ENCODE measurements at regions not wholly inside any gene's neighbourhood (a gene's known extent, or its start where the extent isn't known, plus 50 kb on each side); places are given as distances from the start of the nearest gene placed in this dataset.
"Not testable (repeated sequence)": the region's sequence is repeated elsewhere in the genome, so short reads cannot be mapped to it uniquely, and the experiment has no call there.

DNA sequence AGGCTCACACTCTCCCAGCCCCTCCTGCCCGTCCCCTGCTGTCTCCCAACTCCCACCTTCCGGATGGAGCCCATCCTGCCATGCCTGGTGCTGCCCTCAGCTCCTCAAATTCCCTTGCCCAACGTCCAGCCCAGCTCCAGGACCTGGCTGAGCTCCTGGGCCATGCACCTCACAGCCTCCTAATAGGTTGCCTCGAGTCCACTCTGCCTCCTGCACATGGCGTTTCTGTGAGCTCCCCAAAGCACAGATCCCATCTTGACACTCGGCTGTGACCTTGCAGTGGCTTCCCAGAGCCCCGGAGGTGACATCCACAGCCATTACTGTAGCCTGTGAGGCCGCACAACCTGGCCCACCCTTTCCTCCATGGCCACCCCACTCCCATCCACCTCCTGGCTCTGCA lies 191.9 kb upstream of the SALL3 start:
- DNase-seq (ENCODE audit: low read depth), result no peak

DNA sequence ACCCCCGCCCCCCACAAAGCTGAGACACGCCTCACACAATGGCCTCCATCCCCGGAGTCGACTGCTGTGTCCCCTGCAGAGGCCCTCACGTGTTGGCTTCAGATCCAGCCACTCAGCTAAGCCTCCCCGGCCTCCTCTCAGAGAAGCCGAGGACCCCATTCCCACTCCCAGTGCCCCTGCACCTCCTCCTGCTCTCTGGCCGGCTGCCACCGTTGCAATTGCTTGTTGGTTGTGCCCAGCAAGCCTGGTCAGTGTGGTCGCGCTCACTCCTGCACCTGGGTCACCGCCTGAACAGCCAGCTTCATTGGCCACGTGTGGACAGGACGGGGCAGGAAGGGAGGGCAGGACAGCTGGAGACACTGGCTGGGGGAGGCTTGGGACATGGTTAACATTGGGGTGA lies 191.5 kb upstream of the SALL3 start:
- no peak for DNase-seq (ENCODE audit: low read depth)

DNA sequence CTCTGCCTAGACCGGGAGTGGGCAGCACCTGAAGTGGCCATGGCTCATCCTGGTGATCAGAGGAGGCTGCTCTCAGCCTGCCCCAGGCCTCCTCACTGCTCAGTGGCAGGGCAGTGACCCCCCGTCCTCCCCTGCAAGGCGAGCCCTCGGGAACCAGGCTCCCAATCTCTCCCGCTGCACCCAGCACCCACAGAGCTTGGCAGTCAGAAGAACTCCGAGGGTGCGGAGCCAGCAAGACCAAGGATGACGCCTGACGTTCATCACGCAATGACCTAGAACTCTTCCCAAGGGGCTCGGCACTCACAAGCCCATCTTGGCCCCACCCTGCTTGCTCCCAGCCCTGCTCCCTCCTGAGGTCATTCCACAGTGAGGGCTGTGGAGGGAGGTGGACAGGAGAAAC lies 189.8 kb upstream of the SALL3 start:
- no peak for DNase-seq (ENCODE audit: low read depth)

DNA sequence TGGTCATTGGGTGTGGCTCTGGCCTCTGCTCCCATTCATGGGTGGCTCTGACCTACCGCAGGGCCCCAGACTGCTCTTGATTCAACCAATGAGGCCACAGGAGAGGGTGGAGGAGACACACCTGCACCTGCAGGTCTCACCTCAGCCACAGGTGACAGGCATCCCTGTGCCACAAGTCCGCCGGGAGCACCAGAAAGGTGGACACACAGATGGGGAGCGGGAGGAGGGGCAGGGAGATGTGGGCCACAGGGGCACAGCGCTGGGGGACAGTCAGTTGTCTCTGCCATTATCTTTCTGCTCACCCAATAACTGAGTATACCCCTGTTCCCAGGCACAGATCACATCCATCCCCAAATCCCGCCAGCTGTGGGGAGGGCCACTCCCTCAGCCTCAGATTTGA lies 189.1 kb upstream of the SALL3 start:
- DNase-seq (ENCODE audit: low read depth), result no peak

DNA sequence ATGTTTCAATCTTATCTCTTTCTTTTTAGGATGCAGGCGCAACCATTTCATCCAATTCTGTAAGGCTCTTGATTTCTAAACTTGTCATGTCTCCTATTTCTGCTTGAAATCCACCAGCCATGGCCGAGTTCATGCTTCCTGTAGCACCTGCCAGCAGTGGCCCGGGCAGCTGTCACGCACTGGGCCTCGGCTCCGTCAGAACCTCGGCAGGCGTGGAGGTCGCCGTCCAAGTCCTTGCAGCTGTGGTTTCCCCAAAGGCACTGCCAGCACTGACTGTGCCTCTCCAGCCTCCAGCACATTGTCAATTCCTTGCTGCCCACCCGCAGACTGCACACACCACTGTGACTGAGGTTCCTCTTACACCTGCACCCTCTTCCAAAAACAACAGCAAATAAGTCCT lies 188.7 kb upstream of the SALL3 start:
- DNase-seq (ENCODE audit: low read depth), result no peak

DNA sequence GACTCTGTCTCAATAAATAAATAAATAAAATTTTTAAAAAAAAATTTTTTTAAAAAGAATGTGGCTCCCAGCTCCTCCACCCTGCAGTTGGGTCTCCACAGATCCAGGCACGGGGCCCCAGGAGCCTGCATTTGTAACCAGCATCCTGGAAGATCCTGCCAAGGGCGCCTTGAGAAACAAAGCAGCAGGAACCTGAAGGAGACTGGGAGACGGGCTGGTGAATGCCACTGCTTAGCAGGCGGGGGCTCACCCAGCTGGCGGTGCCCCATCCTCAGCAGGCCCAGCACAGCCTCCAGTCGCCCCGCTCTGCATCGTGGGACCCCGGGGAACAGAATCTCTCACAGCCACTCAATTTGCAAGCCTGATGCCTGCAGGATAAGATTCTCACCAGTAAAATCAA lies 187.5 kb upstream of the SALL3 start:
- no peak for DNase-seq (ENCODE audit: low read depth)

DNA sequence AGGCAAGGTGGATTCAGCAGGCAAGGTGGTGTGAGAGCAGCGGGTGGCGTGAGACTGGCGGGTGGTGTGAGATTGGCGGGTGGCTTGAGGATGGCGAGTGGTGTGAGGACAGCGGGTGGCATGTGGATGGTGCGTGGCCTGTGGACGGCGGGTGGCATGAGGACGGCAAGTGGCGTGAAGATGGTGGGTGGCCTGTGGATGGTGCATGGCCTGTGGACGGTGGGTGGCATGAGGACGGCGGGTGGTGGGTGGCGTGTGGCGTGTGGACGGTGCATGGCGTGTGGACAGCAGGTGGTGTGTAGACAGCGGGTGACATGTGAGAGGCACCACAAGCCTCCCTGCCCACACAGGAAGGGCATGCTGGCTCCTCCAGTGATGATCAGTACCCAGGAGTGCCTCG lies 186.9 kb upstream of the SALL3 start:
- DNase-seq (ENCODE audit: low read depth), result no peak

DNA sequence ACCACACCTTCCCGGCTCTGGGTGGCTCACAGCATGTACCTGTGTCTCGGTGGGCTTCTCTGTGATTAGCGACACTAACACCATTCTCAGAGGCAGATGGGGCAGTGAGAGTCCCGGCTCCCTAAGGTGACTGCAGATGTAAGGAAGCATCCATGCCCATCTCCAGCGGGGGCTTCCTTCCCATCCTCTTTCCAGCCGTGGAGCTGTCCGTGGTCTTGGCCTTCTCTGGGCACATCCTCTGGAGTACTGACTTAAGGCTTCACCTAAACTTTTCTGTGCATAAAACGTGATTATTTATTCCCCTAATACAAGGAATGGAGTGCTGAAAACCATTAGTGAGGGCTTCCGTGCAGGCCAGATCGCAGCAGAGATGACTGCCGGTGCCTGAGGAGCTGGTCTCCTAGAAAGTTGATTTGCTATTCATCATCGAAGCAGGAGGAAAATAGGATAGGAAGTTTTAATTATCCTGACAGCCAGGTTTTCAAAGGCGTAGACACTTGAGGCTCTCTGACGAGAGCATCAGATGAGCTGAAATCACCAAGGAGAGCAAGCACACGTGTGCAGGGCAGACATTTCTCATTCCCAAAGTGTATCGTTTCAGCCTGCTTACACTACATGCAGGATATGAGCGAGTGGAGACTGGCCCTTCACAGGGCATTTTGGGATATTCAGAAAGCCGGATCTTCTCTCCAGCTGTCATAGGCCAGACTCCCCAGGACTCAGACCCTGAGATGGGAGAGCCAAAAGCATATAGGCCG lies 186.1 kb upstream of the SALL3 start:
- DNase-seq (ENCODE audit: low read depth), result no peak

DNA sequence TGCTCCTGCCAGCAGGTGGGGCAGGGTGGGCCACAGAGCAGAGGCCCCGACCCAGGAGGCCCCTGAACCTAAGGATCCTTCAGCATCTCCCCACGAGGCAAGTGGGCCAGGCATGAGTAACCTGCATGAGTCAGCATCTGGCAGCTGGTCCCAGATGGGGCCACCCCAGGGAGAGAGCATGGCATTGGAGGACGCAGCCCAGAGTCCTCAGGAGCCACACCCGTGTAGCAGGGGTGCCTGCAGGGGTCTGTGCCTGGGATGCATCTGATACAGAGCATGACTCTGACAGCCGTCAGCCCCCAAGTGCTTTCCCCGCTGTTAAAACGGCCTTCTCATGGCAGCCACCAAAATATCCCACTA lies 185.6 kb upstream of the SALL3 start:
- peak; percentile 6 for DNase-seq (ENCODE audit: low read depth)

DNA sequence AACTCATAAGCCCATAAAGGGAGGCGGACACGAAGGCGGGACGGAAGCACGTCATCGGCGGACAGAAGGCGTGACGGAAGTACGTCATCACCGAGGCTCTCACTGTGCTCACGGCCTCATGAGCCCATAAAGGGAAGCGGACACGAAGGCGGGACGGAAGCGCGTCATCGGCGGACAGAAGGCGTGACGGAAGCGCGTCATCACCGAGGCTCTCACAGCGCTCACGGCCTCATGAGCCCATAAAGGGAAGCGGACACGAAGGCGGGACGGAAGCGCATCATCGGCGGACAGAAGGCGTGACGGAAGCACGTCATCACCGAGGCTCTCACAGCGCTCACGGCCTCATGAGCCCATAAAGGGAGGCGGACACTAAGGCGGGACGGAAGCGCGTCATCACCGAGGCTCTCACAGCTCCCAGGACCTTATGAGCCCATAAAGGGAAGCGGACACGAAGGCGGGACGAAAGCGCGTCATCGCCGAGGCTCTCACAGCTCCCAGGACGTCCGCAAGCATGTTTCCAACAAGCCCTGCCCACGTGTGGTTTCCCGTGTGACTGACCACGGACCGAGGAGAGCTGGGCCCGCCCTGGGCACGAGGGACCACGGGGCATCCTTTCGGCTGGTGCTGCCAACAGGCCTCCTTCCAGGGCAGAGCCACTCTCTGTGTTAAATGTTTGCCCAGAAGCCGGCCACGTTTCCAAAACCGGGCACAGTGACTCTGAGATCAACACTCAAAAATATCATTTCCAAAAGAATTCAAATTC lies 182.7 kb upstream of the SALL3 start:
- DNase-seq (ENCODE audit: low read depth), result no peak

DNA sequence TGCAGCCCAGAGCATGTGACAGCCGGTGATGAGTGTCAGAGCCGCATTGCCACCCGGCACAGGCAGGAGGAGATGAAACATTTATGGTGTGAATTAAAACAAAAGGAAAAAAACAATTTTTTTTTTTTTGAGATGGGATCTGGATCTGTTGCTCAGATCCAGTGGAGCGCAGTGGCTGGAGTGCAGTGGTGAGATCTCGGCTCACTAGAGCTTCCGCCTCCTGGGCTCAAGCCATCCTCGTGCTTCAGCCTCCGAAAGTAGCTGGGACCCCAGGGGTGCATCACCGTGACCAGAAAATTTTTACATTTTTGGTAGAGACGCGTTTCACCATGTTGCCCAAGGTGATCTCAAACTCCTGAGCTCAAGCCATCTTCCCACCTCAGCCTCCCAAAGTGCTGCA lies 182.1 kb upstream of the SALL3 start:
- DNase-seq (ENCODE audit: low read depth), result no peak

DNA sequence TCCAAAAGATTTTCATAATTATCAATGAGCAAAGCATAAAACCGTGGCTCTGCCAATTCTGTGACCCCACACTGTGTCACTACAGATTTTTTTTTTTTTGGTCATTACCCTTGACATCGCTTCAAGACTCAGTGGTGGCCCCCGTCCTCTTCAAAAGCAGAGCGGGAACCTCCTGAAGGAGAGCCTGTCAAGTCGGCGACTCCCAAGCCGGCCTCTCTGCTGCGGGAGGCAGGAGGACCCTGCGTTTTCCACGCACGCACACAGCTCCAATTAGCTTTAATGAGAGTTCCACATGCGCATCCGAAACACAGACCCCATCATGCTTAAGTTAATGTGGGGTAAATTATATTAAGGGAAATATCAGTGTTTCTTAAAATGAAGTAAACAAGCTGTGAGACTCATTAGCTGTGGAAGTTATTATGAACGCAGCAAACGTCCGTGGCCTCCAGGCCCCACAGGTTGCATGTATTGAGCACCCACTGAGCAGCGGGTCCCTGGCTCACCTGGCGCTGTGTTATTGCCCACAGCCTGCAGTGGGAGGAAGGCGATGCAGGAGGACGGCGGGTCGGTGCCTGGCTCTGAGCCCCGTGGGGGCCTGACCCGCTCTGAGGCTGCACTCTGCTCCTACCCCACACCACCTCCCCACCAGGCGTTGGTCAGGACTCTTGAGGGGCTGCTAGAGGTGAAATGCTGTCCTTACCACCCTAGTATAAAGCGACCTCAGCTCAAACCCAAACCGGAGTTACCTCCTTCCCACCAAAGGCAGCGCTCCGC lies 181.0 kb upstream of the SALL3 start:
- no peak for DNase-seq (ENCODE audit: low read depth)

DNA sequence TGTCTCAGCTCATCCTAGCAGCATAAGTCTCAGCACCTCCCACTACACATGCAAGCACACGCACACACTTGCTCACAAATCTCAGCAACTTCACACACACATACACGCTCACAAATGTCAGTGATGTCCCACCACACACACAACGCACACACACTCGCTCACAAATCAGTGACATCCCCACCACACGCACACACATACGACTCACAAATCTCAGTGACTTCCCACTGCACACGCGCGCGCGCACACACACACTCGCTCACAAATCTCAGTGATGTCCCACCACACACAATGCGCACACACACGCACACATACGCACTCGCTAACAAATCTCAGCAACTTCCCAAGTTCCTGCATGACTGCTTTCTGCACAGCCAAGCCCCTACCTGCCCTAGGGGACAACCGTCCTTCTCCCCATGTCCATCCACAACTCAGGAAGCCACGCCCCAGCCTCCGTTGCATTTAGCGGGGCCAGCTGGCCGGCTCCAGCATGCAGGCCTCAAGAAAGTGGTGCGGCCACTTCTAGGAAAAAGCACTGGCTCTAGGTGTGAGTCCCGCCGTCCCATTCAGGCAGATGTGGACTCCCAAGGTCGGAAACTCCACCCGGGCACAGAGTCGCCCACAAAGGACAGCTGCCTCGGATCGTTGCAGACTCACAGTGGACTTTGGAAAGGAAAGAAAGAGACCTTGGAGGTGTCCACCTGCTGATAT lies 180.1 kb upstream of the SALL3 start:
- no peak for DNase-seq (ENCODE audit: low read depth)

DNA sequence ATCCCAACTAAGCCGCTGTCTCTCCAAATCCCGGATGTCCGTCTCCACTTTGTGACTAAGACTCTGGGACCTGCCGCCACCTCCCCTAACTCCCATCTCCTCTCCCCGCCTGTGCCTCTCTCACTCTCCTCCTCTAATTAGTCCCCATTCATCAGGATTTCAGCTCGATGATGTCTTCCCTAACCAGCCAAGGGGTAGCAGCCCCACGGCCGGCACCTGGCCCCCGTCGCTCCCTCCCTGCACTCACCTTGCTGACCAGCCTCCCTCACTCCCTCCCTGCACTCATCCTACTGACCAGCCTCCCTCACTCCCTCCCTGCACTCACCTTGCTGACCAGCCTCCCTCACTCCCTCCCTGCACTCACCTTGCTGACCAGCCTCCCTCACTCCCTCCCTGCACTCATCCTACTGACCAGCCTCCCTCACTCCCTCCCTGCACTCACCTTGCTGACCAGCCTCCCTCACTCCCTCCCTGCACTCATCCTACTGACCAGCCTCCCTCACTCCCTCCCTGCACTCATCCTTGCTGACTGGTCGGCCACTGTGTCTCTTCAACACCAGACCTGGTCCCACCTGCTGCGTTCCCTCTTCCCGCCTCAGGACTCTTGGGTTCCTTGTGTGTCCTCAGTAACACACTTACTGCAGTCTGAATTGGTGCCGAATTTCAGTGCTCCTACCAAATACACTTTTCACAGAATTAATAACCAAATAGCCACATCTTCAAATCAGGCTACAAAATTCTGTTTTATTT lies 179.3 kb upstream of the SALL3 start:
- not testable (repeated sequence) for DNase-seq (ENCODE audit: low read depth)

DNA sequence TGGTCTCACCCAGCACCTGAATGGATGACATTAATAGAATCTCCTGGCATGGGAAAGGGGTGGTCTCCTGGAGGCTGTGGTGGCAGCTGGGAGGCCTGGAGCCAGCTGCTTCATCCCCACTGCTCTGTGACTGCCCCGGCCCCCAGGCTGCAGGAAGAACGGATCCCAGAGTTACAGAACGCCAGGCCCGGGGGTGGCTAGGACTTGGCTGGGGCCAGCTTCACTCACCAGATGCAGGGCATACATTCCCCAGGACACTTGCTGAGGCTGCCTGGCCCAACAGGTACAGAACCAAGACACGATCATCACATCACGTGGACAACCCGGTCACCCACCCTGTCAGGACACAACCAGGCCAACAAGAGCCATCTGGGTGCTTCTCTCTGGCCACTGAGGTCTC lies 178.6 kb upstream of the SALL3 start:
- no peak for DNase-seq (ENCODE audit: low read depth)

DNA sequence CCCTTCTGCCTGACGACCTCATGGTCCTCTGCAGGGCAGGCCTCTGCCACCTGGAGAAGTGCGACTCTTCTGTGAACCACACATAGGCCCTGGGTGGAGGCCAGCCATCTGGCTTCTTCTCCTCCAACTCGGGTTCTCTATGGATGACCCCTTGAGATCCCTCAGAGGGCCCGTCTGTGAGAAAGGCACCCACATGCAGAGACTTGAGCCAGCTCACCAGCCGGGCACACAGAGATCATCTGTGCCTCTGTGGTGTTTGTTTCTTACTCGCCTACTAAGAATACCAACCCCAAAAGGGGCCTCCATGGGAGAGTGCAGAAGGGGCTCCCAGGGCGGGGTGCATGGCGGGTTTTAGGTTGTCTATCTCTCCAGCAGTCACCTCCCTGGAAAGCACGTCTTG lies 176.5 kb upstream of the SALL3 start:
- DNase-seq (ENCODE audit: low read depth), result no peak

DNA sequence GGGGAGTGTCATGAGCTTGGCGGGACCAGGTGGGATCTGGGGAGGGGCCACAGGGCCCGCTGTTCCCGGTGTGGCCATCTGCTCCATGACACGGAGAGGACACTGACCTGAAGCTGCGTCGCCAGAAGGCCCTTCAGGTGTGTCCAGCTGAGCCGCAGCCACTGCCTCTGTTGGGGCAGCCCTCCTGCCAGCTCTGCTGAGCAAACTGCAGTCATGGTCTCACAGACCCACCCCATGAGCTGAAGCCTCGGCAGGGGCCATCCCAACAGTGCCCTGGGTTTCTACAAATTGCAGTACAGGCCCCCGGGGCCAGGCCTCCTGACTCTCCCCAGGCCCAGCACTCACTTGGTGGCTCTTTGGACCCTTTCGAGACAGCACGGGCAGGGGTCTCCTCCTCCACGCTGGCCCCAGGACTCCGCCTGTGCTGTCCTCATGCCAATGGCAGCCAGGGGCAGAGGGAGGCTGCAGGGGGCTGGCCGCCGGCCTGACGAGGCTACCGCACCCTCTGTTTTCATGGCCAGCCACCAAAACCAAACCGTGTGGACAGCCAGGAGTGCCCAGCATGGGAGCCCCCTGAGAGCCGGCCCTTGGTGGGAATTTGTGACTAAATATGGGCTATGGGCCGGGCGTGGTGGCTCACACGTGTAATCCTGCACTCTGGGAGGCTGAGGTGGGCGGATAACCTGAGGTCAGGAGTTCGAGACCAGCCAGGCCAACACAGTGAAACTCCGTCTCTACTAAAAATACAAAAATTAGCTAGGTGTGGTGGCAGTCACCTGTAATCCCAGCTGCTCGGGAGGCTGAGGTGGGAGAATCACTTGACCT lies 175.2 kb upstream of the SALL3 start:
- no peak for DNase-seq (ENCODE audit: low read depth)

DNA sequence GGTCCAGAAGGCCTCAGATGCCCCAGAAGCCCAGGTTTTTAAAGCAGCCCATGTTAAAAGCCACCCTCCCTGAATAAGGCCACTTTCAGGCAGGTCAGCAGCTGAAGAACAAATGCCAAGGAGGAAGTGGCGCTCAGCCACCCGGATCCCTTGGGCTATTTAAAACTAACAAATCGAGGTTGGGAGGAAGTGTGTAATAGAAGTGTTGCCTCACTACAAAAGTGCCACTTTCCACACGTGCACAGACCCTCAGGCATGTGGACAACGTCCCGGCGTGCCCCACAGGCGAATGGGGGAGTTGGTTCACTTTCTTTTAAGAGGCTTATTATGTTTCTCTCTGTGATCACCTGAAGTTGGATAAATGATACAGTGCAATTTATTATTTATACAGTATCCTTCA lies 173.8 kb upstream of the SALL3 start:
- no peak for DNase-seq (ENCODE audit: low read depth)

DNA sequence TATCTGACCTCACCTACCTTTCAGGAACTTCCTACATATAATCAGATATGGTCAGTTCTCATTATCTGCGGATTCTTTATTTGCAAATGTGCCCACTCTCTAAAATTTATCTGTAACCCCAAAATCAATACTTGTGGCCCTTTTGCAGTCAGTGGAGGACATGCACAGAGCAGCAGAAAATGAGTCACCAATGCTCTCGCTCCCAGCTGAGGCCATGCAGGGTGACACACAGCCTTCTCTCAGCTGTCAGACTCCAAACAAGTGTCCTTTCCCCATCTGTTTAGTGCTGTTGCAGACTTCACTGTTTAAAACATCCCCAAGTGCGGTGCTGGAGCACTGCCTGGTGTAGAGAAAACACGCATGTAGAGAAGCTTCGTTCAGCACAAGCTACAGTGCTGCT lies 171.9 kb upstream of the SALL3 start:
- no peak for DNase-seq (ENCODE audit: low read depth)

DNA sequence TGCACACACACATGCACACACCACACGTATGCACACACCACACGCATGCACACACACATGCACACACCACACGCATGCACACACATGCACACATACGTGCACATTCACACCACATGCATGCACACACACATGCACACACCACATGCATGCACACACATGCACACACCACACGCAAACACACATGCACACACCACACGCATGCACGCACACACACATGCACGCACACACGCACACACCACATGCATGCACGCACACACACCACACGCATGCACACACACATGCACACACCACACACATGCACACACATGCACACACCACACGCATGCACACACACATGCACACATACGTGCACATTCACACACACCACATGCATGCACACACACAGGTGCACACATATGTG lies 169.8 kb upstream of the SALL3 start:
- DNase-seq (ENCODE audit: low read depth), result no peak

DNA sequence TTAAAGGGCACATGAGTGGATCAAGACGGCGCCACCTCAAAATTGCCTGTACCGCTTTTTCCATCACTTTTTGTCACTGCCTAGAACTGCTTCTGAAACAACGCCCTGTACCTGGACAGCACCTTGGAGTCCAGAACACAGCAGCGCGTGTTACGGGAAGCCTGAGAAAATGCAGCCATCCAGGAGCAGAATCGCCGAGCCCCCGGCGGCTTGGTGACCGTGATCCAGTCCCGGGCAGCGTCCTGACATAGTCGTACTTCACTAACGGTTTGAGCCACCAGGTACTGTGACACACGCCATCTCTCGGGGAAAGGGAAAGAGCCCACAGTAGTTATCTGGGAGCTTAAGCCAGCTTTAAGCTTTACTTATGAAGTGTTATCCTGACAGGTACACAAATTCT lies 168.9 kb upstream of the SALL3 start:
- DNase-seq (ENCODE audit: low read depth), result no peak

All from M059J (cell line).